ENCODE measurements at regions not wholly inside any gene's neighbourhood (a gene's known extent, or its start where the extent isn't known, plus 50 kb on each side); places are given as distances from the start of the nearest gene placed in this dataset.
A peak's percentile ranks its signal among the peaks of the same experiment; 100 is the strongest.

DNA sequence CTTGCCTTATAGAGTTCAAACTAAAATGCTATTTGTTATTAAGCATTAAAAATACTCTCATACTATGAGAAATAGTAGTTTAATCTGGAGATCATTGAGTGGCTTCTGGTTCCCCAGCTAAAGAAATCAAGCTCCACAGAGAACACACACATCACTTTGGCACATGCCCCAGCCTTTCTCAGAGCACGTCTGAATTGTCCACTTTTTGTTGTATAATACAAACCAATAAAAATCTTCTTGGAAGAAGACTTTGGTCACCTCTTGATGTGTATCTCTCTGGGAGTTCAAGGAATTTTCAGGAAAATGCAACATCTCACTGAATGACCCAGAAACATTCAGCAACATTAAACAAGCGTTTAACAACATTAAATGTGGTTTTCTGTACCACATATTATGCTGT, 413.9 kb downstream of the GALC start:
- no peak overlapping the region for H3K4me3 Mint-ChIP-seq (ENCODE audit: unreplicated experiment)
- TF ChIP-seq, protein P1, sequence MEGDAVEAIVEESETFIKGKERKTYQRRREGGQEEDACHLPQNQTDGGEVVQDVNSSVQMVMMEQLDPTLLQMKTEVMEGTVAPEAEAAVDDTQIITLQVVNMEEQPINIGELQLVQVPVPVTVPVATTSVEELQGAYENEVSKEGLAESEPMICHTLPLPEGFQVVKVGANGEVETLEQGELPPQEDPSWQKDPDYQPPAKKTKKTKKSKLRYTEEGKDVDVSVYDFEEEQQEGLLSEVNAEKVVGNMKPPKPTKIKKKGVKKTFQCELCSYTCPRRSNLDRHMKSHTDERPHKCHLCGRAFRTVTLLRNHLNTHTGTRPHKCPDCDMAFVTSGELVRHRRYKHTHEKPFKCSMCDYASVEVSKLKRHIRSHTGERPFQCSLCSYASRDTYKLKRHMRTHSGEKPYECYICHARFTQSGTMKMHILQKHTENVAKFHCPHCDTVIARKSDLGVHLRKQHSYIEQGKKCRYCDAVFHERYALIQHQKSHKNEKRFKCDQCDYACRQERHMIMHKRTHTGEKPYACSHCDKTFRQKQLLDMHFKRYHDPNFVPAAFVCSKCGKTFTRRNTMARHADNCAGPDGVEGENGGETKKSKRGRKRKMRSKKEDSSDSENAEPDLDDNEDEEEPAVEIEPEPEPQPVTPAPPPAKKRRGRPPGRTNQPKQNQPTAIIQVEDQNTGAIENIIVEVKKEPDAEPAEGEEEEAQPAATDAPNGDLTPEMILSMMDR (IDR thresholded peaks at IDR 0.05), result no peak
- DNase-seq (ENCODE audit: extremely low spot score, unreplicated experiment), result no peak
- H3K27ac Mint-ChIP-seq (ENCODE audit: unreplicated experiment), result no peak overlapping the region
- H3K36me3 Mint-ChIP-seq (ENCODE audit: unreplicated experiment), result no peaks in the 10 kb centered on the region
- H3K4me1 Mint-ChIP-seq (ENCODE audit: unreplicated experiment), result no peaks in the 10 kb centered on the region
- no peaks in the 10 kb centered on the region for H3K9me3 Mint-ChIP-seq (ENCODE audit: unreplicated experiment)
- H3K27me3 Mint-ChIP-seq (ENCODE audit: unreplicated experiment), result no peaks in the 10 kb centered on the region

DNA sequence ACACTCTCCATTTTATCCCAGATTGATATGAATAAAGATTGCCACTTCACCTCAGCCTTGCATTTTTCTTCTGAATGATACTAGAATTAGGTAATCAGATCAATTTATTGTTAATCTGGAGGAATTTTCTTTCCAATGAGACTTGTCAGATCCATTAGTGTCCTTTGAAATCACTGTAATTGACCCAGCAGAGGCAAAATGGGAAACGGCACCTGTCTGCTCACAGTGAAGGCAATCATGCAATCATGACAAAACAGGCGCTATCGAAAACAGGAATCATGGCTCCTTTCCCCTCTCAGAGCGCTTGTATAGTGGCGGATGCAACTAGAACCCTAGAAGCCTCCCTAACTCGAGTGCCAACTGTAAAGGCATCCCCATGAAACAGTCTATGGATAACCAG, 417.6 kb downstream of the GALC start:
- H3K4me1 Mint-ChIP-seq (ENCODE audit: unreplicated experiment), result no peaks in the 10 kb centered on the region

DNA sequence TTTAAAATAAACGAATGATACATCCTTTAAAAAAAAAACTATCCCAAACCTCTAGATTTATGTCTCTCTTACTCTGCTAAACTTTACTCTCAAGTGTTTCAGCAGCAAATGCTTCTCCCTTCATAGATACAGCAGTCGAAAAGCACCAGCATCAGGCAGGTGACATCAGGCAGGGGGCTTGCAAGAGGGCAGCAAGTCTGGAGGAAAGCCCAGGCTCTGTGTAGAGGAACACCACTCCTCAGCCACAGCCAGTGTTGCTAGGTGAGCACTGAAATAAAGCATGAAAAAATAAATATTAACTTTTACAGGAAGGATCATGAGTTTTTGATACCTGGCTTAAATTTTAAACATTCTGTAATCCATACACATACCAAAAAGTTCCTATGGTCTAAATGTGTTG, 419.4 kb downstream of the GALC start:
- H3K4me3 Mint-ChIP-seq (ENCODE audit: unreplicated experiment), result no peak overlapping the region
- TF ChIP-seq, protein P1 (IDR thresholded peaks at IDR 0.05), result no peak
- DNase-seq (ENCODE audit: extremely low spot score, unreplicated experiment), result no peak
- no peak overlapping the region for H3K27ac Mint-ChIP-seq (ENCODE audit: unreplicated experiment)
- H3K36me3 Mint-ChIP-seq (ENCODE audit: unreplicated experiment), result no peaks in the 10 kb centered on the region
- no peaks in the 10 kb centered on the region for H3K27me3 Mint-ChIP-seq (ENCODE audit: unreplicated experiment)
- H3K4me1 Mint-ChIP-seq (ENCODE audit: unreplicated experiment), result no peaks in the 10 kb centered on the region
- peaks cover 3% of the 10 kb centered on the region for H3K9me3 Mint-ChIP-seq (ENCODE audit: unreplicated experiment)

More for the DNA sequence above, 417.6 kb downstream of the GALC start:
- no peak for DNase-seq (ENCODE audit: extremely low spot score, unreplicated experiment)
- no peak overlapping the region for H3K27ac Mint-ChIP-seq (ENCODE audit: unreplicated experiment)
- H3K4me3 Mint-ChIP-seq (ENCODE audit: unreplicated experiment), result no peak overlapping the region
- TF ChIP-seq, protein P1 (IDR thresholded peaks at IDR 0.05), result no peak
- H3K36me3 Mint-ChIP-seq (ENCODE audit: unreplicated experiment), result no peaks in the 10 kb centered on the region
- no peaks in the 10 kb centered on the region for H3K27me3 Mint-ChIP-seq (ENCODE audit: unreplicated experiment)
- H3K9me3 Mint-ChIP-seq (ENCODE audit: unreplicated experiment), result peaks cover 3% of the 10 kb centered on the region

DNA sequence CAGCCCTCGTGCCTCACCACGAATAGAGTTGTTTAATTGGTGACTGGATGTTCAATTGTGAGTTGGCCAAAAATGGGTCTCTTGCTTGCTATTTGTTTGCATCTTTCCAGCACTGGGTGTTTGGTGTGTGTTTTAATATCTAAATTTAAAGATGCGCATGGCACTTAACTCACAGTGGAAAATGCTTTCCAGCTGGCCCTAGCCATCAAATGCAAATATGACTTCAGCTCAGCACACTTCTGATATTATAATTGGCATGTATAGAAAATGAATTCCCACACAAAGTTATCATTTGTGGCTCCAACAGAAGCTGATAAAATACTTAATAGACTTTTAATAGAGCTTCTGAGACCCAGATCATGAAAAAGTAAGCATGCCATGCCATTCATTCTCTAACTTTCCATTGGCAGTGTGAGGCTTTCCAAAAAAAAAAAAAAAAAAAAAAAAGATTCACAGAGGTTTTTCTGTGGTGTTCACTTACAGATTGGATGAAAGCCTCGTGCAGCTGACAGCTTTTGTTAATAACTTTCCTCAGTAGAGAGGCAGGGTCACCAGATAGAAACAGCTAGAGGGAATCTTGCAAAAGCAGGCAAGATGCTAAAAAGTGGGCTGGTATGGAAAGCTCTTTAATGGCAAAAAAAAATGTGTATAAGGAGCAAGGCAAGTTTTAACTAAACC, 425.2 kb downstream of the GALC start:
- H3K27me3 Mint-ChIP-seq (ENCODE audit: unreplicated experiment), result no peaks in the 10 kb centered on the region

DNA sequence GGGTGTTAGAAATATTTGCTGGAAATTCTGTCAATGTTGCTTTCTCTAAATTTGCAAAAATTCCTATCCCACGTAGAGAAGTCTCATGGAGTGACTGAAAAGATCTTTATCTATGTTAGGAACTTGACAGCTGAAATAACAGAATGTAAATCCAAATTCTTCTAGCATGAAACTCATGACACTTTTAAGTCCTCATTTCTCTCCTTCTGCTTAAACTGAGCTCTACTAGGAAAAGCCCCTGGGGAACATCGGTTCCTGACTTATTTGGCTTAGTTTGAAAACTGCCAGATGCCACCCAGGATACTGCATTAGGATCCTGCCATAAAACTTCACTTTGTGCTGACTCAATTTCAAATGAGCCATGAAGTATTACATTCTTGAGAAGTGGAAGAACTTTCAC, 426.0 kb downstream of the GALC start:
- Mint-ChIP-seq H3K9me3 (ENCODE audit: unreplicated experiment) (peaks cover 15% of the 10 kb centered on the region), H3K27ac (ENCODE audit: unreplicated experiment) (peak overlapping the region; percentile 63), H3K4me1 (ENCODE audit: unreplicated experiment) (peaks cover 25% of the 10 kb centered on the region), H3K4me3 (ENCODE audit: unreplicated experiment) (no peak overlapping the region), H3K36me3 (ENCODE audit: unreplicated experiment) (no peaks in the 10 kb centered on the region), H3K27me3 (ENCODE audit: unreplicated experiment) (no peaks in the 10 kb centered on the region)
- no peak for DNase-seq (ENCODE audit: extremely low spot score, unreplicated experiment)
- TF ChIP-seq, protein P1 (IDR thresholded peaks at IDR 0.05), result no peak

More for the DNA sequence above, 425.2 kb downstream of the GALC start:
- peaks cover 13% of the 10 kb centered on the region for H3K9me3 Mint-ChIP-seq (ENCODE audit: unreplicated experiment)
- H3K27ac Mint-ChIP-seq (ENCODE audit: unreplicated experiment), result no peak overlapping the region
- DNase-seq (ENCODE audit: extremely low spot score, unreplicated experiment), result no peak
- H3K4me3 Mint-ChIP-seq (ENCODE audit: unreplicated experiment), result no peak overlapping the region
- no peaks in the 10 kb centered on the region for H3K36me3 Mint-ChIP-seq (ENCODE audit: unreplicated experiment)
- peaks cover 25% of the 10 kb centered on the region for H3K4me1 Mint-ChIP-seq (ENCODE audit: unreplicated experiment)
- TF ChIP-seq, protein P1 (IDR thresholded peaks at IDR 0.05), result no peak

Data from osteocyte (in vitro differentiated cells).